SK-N-SH (cell line): ENCODE measurements at regions not wholly inside any gene's neighbourhood (a gene's known extent, or its start where the extent isn't known, plus 50 kb on each side); places are given as distances from the start of the nearest gene placed in this dataset.

Experiments used
- CHD2 ChIP-seq: fragments of 150-350 bp; IDR thresholded peaks from 2 replicates; pipeline ENCODE4 v1.6.1; 2018; ENCODE audit warnings: low read length; ENCODE audit not compliant: partially characterized antibody
- CTCF ChIP-seq: fragments of 200-600 bp; sonication (generic); IDR thresholded peaks from 2 replicates; pipeline ENCODE4 v1.6.1; 2017; ENCODE audit warnings: antibody characterized with exemption, mild to moderate bottlenecking, moderate library complexity
- ELF1 ChIP-seq: IDR thresholded peaks from 2 replicates; pipeline ENCODE4 v1.4.0; 2012
- EP300 ChIP-seq, 2 experiments: IDR thresholded peaks; 2 replicates each; pipeline versions ENCODE4 v1.4.0 to v1.6.1; 2012; ENCODE audit warnings: borderline replicate concordance in 1 of 2, low read depth in 1 of 2, low read length in 1 of 2
- GABPA ChIP-seq: IDR thresholded peaks from 2 replicates; pipeline ENCODE4 v1.4.0; 2012; ENCODE audit warnings: low read depth, mild to moderate bottlenecking
- JUND ChIP-seq: IDR thresholded peaks from 2 replicates; pipeline ENCODE4 v1.4.0; 2012
- MAX ChIP-seq: IDR thresholded peaks from 2 replicates; pipeline ENCODE4 v1.4.0; 2012; ENCODE audit warnings: low read depth
- POLR2AphosphoS5 ChIP-seq: IDR thresholded peaks from 2 replicates; pipeline ENCODE4 v1.6.1; 2012; ENCODE audit warnings: low read depth, low read length
- RAD21 ChIP-seq: IDR thresholded peaks from 2 replicates; pipeline ENCODE4 v1.6.1; 2012; ENCODE audit warnings: mild to moderate bottlenecking, low read length
- RFX5 ChIP-seq: IDR thresholded peaks from 2 replicates; pipeline ENCODE4 v1.6.1; 2012; ENCODE audit warnings: mild to moderate bottlenecking, improper control_type of control experiment, low read length
- RXRA ChIP-seq: IDR thresholded peaks from 2 replicates; pipeline ENCODE4 v1.4.0; 2012; ENCODE audit warnings: low read depth, mild to moderate bottlenecking, borderline replicate concordance
- SMC3 ChIP-seq: IDR thresholded peaks from 2 replicates; pipeline ENCODE4 v1.6.1; 2012; ENCODE audit warnings: low read depth, low read length, improper control_type of control experiment
- TAF1 ChIP-seq: IDR thresholded peaks from 2 replicates; pipeline ENCODE4 v1.6.1; 2012; ENCODE audit warnings: low read depth, mild to moderate bottlenecking, low read length, moderate library complexity, borderline replicate concordance

- TF ChIP-seq CTCF (no peak), RAD21 (no peak), TAF1 (no peak), EP300 (IDR thresholded peaks at IDR 0.05; ENCODE audit: borderline replicate concordance in 1 of 2, low read depth in 1 of 2, low read length in 1 of 2) (no peak), SMC3 (no peak), MAX (no peak), CHD2 (no peak), ELF1 (no peak), RXRA (no peak), JUND (no peak), GABPA (no peak), POLR2AphosphoS5 (no peak), RFX5 (no peak)
These were observed 226.9 kb downstream of the MN1 start for GRCh38 chr22:27574651-27575050.
